ENCODE measurements at regions not wholly inside any gene's neighbourhood (a gene's known extent, or its start where the extent isn't known, plus 50 kb on each side); places are given as distances from the start of the nearest gene placed in this dataset.

DNA sequence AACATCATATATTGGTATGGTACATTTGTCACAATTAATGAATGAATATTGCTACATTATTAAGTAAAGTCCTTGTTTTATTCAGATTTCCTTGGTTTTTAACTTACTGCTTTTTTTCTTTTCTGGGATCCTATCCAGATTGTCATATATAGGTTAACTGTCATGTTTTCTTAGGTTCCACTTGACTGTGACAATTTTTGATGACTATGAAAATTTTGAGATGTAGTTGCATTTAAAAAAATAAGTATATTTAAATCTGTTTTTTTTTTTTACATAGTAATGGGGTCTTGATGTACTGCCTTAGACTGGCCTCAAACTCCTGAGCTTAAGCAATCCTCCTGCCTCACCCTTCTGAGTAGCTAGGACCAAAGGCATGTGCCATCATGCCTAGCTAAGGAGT lies 76.8 kb downstream of the ATP6V1G3 start:
- Histone ChIP-seq H3K27me3 (peaks cover 0 to 4% (median 0%) of the 10 kb centered on the region in 4 donors), H3K4me1 (peaks cover 0 to 14% (median 0%) of the 10 kb centered on the region in 3 donors), H3K27ac (no peak overlapping the region), H3K36me3 (no peaks in the 10 kb centered on the region), H3K4me3 (no peak overlapping the region), H3K9me3 (no peaks in the 10 kb centered on the region)
- DNase-seq, result no peak
- TF ChIP-seq, protein P1, sequence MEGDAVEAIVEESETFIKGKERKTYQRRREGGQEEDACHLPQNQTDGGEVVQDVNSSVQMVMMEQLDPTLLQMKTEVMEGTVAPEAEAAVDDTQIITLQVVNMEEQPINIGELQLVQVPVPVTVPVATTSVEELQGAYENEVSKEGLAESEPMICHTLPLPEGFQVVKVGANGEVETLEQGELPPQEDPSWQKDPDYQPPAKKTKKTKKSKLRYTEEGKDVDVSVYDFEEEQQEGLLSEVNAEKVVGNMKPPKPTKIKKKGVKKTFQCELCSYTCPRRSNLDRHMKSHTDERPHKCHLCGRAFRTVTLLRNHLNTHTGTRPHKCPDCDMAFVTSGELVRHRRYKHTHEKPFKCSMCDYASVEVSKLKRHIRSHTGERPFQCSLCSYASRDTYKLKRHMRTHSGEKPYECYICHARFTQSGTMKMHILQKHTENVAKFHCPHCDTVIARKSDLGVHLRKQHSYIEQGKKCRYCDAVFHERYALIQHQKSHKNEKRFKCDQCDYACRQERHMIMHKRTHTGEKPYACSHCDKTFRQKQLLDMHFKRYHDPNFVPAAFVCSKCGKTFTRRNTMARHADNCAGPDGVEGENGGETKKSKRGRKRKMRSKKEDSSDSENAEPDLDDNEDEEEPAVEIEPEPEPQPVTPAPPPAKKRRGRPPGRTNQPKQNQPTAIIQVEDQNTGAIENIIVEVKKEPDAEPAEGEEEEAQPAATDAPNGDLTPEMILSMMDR (IDR thresholded peaks at IDR 0.05), result no peak
- TF ChIP-seq POLR2A (IDR thresholded peaks at IDR 0.05), result no peak
- intact Hi-C loops (cut with DNase I), result loop anchor here (10.0 kb wide), 1 partner anchor 379 kb away; no protein-coding TSS in a partner anchor

DNA sequence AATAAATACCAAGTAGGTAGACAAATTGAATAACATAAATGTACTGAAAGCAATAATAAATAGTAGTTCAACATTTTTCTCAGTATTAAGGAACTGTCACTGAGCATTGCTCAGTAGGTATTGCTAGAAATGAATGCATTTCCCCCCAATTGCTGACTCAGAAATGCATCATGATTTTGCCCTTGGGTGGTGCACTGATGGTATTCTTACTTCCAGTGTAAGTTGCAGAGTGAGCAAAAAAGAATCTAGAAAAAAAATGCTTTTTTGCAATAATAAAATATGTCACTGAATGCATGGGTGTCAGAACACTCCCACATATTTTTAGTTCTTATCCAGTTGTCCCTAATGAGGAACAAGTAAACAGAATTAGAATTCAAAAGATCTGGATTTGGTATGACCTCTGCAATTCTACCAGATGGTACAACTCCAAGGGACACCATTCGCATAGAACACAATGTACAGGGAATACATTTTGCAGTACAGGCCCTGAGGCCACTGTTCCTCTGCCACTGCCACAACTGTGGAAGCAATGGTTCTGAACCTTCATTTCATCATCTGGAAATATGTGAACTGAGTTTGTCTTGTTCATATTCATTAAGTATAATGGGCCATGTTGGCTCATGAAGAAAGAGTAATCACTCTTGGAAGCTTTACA lies 78.0 kb downstream of the ATP6V1G3 start:
- no peak for DNase-seq
- 60 to 63% methylated on average over 1 of the region's 1 CpG for WGBS, 2 donors
- intact Hi-C loops (cut with DNase I), result loop anchor here (10.0 kb wide), 1 partner anchor 378 kb away; no protein-coding TSS in a partner anchor
- no peak overlapping the region for H3K27ac ChIP-seq
- no peak overlapping the region for H3K4me3 ChIP-seq
- no peaks in the 10 kb centered on the region for H3K36me3 ChIP-seq
- H3K27me3 ChIP-seq, result peaks cover 0 to 4% (median 0%) of the 10 kb centered on the region in 4 donors
- H3K9me3 ChIP-seq, result no peaks in the 10 kb centered on the region
- H3K4me1 ChIP-seq, result peaks cover 0 to 14% (median 0%) of the 10 kb centered on the region in 3 donors
- no peak for TF ChIP-seq POLR2A (IDR thresholded peaks at IDR 0.05)
- TF ChIP-seq, protein P1 (IDR thresholded peaks at IDR 0.05), result no peak

DNA sequence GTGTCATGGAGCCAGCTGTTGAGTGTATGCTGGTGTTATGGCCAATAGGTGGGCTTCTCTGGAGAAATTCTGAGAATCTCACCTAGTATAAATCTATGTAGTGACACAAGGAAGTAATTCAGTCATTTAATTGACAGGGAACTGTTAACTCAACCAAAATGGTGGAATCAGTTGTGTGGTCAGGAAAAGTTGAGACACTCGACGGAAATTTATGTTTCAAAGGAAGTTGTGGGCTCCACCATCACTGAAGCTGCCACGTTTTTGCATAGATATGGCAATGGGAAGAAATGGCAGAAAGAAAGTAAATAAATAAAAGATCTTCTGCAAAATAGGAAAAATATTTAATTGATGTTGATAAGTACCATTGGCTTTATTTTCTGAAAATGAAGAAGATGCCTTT lies 84.5 kb downstream of the ATP6V1G3 start:
- intact Hi-C loops (cut with DNase I), result no loop called here
- Histone ChIP-seq H3K9me3 (no peaks in the 10 kb centered on the region), H3K4me1 (no peaks in the 10 kb centered on the region), H3K27me3 (no peaks in the 10 kb centered on the region), H3K36me3 (no peaks in the 10 kb centered on the region), H3K4me3 (no peak overlapping the region), H3K27ac (no peak overlapping the region)
- no peak for TF ChIP-seq POLR2A (IDR thresholded peaks at IDR 0.05)
- TF ChIP-seq, protein P1 (IDR thresholded peaks at IDR 0.05), result no peak
- no peak for DNase-seq
- WGBS, 2 donors, result 76 to 78% methylated on average over 3 of the region's 3 CpGs

DNA sequence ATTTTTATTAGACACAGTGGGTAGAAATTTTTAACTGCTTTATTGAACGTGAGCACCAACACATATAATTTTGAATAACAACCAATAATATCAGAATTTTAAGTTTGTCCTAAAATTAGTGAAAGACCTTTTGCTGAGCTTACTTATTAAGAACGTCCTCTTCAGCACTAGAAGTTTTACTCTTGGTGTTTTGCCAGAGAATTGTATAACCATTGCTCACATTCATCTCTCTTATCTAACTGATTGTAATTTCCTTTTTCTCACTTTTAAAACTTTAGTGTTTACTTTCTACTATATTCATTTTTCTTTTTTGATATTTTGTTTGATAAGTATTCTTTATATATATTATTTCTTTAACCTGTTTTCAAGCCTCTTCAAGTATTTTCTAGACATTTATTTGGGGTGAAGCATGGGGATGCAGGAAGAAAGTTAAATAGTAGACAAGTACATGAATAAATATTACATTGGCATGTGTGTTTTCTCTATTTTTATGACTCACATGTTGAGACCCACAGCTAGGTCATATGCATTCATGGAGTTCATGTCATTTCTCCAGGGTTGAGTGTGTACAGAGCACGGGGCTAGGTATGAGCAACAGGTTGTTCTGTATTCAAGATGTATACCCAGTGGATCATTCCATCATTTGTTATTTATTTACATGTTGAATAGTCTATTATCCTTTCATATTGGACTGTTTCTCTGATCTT lies 90.6 kb downstream of the ATP6V1G3 start:
- H3K4me3 ChIP-seq, result no peak overlapping the region
- no peaks in the 10 kb centered on the region for H3K27me3 ChIP-seq
- 29 to 36% methylated on average over 3 of the region's 3 CpGs for WGBS, 2 donors
- peak overlapping the region in 3 of 4 donors; percentile 52 to 75 (median 68) for H3K27ac ChIP-seq
- H3K36me3 ChIP-seq, result no peaks in the 10 kb centered on the region
- TF ChIP-seq, protein P1 (IDR thresholded peaks at IDR 0.05), result no peak
- TF ChIP-seq POLR2A (IDR thresholded peaks at IDR 0.05), result no peak
- intact Hi-C loops (cut with DNase I), result no loop called here
- H3K4me1 ChIP-seq, result peaks cover 3 to 21% (median 4%) of the 10 kb centered on the region in 3 donors
- no peaks in the 10 kb centered on the region for H3K9me3 ChIP-seq
- DNase-seq, result no peak

GRCh38 chr1:198449261-198449660 lies 91.2 kb downstream of the ATP6V1G3 start:
- intact Hi-C loops (cut with DNase I), result no loop called here
- Histone ChIP-seq H3K27ac (peak overlapping the region in 3 of 4 donors; percentile 52 to 75 (median 68)), H3K4me1 (peaks cover 3 to 27% (median 4%) of the 10 kb centered on the region in 3 donors), H3K27me3 (no peaks in the 10 kb centered on the region), H3K4me3 (no peak overlapping the region), H3K36me3 (no peaks in the 10 kb centered on the region), H3K9me3 (no peaks in the 10 kb centered on the region)
- DNase-seq, result no peak
- no peak for TF ChIP-seq POLR2A (IDR thresholded peaks at IDR 0.05)
- TF ChIP-seq, protein P1 (IDR thresholded peaks at IDR 0.05), result no peak
